ENCODE measurements at regions not wholly inside any gene's neighbourhood (a gene's known extent, or its start where the extent isn't known, plus 50 kb on each side); places are given as distances from the start of the nearest gene placed in this dataset.

DNA sequence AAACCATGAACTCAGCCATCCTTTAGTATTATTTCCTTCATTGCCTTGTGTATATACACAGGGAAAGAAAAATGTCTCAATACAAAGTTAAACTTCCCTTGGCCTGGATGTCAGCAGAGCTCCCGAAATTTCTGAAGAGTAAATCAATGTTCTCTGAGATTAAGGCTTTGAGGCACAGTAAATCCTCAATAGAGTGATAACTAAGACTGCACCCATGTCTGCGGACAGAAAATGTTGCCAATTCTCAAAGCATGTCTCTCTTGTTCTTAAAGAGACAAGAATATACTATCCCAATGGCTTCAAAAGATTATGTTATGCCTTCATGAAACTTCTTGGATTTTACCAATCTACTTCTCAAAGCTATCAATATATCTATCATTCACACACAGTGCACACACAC, 1196.7 kb upstream of the TENM4 start:
- TF ChIP-seq, protein P1, sequence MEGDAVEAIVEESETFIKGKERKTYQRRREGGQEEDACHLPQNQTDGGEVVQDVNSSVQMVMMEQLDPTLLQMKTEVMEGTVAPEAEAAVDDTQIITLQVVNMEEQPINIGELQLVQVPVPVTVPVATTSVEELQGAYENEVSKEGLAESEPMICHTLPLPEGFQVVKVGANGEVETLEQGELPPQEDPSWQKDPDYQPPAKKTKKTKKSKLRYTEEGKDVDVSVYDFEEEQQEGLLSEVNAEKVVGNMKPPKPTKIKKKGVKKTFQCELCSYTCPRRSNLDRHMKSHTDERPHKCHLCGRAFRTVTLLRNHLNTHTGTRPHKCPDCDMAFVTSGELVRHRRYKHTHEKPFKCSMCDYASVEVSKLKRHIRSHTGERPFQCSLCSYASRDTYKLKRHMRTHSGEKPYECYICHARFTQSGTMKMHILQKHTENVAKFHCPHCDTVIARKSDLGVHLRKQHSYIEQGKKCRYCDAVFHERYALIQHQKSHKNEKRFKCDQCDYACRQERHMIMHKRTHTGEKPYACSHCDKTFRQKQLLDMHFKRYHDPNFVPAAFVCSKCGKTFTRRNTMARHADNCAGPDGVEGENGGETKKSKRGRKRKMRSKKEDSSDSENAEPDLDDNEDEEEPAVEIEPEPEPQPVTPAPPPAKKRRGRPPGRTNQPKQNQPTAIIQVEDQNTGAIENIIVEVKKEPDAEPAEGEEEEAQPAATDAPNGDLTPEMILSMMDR (IDR thresholded peaks at IDR 0.05; ENCODE audit: low read depth, low read length, poor library complexity, severe bottlenecking), result no peak
- no peak for TF ChIP-seq EZH2phosphoT487 (IDR thresholded peaks at IDR 0.05; ENCODE audit: borderline replicate concordance, low read length)
